Activated CD8-positive, alpha-beta T cell treated with anti-CD3 and anti-CD28 coated beads for 36 hours (primary cell): ENCODE measurements at regions not wholly inside any gene's neighbourhood (a gene's known extent, or its start where the extent isn't known, plus 50 kb on each side); places are given as distances from the start of the nearest gene placed in this dataset.

Experiments
- ATAC-seq: fragments of 200-7000 bp; cut with Tn5 transposase; one replicate; pipeline ENCODE4 v1.10.0; 2021; ENCODE audit warnings: mild to moderate bottlenecking, moderate library complexity
- CTCF ChIA-PET: fragments of 350-600 bp; sonication (Branson Sonifier 250); formaldehyde crosslinking; loops from one replicate; lab custom pipeline; 2021; ENCODE audit warnings: antibody characterized with exemption; lab: Charles Lee
- POLR2A ChIA-PET: fragments of 350-600 bp; sonication (Branson Sonifier 250); formaldehyde crosslinking; loops from one replicate; lab custom pipeline; 2021; ENCODE audit warnings: antibody characterized with exemption; lab: Charles Lee
- DNase-seq: peaks from one replicate; pipeline ENCODE4 v3.0.0-alpha.2; 2020
- H3K27ac Mint-ChIP-seq: one replicate; pipeline ENCODE4 v1.8.0; 2021; ENCODE audit warnings: mild to moderate bottlenecking, mixed read lengths
- H3K27me3 Mint-ChIP-seq: one replicate; pipeline ENCODE4 v1.8.0; 2021; ENCODE audit warnings: mixed read lengths
- H3K36me3 Mint-ChIP-seq: one replicate; pipeline ENCODE4 v1.8.0; 2021; ENCODE audit warnings: low read depth, mixed read lengths
- H3K4me1 Mint-ChIP-seq: one replicate; pipeline ENCODE4 v1.8.0; 2021; ENCODE audit warnings: low read depth, mixed read lengths
- H3K4me3 Mint-ChIP-seq: one replicate; pipeline ENCODE4 v1.8.0; 2021; ENCODE audit warnings: mild to moderate bottlenecking, moderate library complexity, mixed read lengths
- H3K9me3 Mint-ChIP-seq: one replicate; pipeline ENCODE4 v1.8.0; 2021; ENCODE audit warnings: mixed read lengths
- intact Hi-C: fragments of 100-400 bp; cut with micrococcal nuclease; formaldehyde crosslinking; loops from one replicate; pipeline ENCODE4 v1.10.0; 2022
- TF ChIP-seq, protein P1 (sequence below): fragments of 200-600 bp; IDR thresholded peaks from one replicate; pipeline ENCODE4 v1.8.0; 2022; ENCODE audit warnings: antibody characterized with exemption, mild to moderate bottlenecking

DNA sequence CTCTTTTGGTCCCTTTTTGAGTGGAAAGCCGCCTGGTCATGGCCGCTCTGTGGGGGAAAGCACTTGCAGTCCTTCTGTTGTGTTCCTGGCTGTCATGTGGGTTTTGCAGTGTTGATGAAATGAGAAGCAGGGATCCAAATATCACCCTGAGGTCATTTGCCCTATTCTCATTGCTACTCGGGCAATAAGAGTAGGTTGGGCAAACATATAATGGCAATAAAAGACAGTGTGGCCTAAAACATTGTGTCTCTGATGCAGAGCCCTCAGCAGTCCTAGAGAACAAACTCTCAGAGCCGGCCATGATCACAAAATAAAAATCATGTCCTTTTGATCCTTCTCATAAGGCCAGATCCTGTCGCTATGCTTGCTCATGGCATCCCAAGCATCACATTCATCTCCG, 361.1 kb upstream of the KLF4 start:
- TF ChIP-seq, protein P1, sequence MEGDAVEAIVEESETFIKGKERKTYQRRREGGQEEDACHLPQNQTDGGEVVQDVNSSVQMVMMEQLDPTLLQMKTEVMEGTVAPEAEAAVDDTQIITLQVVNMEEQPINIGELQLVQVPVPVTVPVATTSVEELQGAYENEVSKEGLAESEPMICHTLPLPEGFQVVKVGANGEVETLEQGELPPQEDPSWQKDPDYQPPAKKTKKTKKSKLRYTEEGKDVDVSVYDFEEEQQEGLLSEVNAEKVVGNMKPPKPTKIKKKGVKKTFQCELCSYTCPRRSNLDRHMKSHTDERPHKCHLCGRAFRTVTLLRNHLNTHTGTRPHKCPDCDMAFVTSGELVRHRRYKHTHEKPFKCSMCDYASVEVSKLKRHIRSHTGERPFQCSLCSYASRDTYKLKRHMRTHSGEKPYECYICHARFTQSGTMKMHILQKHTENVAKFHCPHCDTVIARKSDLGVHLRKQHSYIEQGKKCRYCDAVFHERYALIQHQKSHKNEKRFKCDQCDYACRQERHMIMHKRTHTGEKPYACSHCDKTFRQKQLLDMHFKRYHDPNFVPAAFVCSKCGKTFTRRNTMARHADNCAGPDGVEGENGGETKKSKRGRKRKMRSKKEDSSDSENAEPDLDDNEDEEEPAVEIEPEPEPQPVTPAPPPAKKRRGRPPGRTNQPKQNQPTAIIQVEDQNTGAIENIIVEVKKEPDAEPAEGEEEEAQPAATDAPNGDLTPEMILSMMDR: no peak

DNA sequence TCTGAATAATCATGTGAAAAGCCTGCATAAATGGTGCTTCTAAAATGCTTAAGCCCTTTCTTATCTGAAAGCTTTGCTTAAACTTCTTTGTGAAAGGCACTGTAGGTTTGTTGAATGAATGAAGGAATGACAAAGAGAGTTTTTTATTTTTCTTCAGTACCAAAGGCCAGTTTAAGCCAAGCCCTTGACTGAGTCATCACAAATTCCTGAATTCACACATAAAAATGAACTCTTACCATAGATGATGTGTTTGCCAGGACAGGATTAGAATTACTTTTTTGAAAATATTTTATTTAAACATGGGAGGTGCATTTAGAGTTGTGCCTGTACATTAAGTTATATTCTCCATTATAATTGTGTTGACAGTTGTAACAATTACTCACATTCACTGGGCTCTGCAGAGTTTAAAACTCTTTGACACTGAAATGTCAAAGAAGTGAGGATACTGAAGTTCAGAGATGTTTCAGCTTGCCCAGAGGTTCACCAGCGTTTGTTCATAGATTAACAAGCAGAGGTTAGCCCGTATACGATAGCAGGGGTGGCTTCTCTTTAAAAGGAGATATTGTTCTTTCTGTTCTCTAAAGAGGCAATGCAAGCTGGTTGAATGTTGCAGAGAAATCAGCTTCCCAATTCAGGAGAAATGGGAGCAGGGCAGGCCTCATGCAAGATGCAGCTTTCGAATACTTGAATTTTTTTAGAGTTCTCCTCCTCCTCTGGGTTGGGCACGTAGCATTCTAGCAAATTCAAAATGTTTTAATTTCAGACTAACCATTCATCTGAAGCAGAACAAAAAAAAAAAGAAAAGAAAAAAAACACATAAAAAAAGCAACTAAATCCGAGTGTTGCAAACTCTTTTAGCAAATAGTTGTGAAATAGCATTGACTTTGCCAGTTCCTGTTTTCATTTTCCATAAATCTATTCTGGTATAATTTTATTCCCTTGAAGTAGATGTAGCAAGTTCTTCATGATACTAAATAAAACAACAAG, 358.7 kb upstream of the KLF4 start:
- POLR2A ChIA-PET: no interaction called here
- DNase-seq: no peak
- H3K27me3 Mint-ChIP-seq: no peaks in the 10 kb centered on the region
- ATAC-seq: no peak
- H3K36me3 Mint-ChIP-seq: no peaks in the 10 kb centered on the region
- intact Hi-C loops: no loop called here
- no peaks in the 10 kb centered on the region for H3K9me3 Mint-ChIP-seq
- H3K4me3 Mint-ChIP-seq: no peak overlapping the region
- TF ChIP-seq, protein P1: no peak
- H3K27ac Mint-ChIP-seq: no peak overlapping the region
- CTCF ChIA-PET: no interaction called here
- H3K4me1 Mint-ChIP-seq: no peaks in the 10 kb centered on the region

More for the DNA sequence above, 361.1 kb upstream of the KLF4 start:
- H3K9me3 Mint-ChIP-seq: peaks cover 6% of the 10 kb centered on the region
- no peak overlapping the region for H3K27ac Mint-ChIP-seq
- ATAC-seq: no peak
- CTCF ChIA-PET: no interaction called here
- H3K4me3 Mint-ChIP-seq: no peak overlapping the region
- H3K36me3 Mint-ChIP-seq: no peaks in the 10 kb centered on the region
- no peaks in the 10 kb centered on the region for H3K4me1 Mint-ChIP-seq
- intact Hi-C loops: no loop called here
- no peaks in the 10 kb centered on the region for H3K27me3 Mint-ChIP-seq
- no peak for DNase-seq
- POLR2A ChIA-PET: no interaction called here

DNA sequence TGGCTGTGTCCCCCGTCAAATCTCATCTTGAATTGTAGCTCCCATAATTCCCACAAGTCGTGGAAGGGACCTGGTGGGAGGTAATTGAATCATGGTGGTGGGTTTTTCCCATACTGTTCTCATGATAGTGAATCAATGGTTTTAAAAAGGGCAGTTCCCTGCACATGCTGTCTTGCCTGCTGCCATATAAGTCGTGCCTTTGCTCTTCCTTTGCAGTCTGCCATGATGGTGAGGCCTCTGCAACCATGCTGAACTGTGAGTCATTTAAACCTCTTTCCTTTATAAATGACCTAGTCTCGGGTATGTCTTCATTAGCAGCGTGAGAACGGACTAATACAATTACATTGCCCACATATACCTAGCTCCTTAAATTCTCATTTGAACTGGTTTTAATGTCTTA, 353.0 kb upstream of the KLF4 start:
- Mint-ChIP-seq H3K4me3 (no peak overlapping the region), H3K27ac (no peak overlapping the region), H3K9me3 (peaks cover 3% of the 10 kb centered on the region), H3K4me1 (no peaks in the 10 kb centered on the region), H3K36me3 (no peaks in the 10 kb centered on the region), H3K27me3 (no peaks in the 10 kb centered on the region)
- ChIA-PET POLR2A (no interaction called here), CTCF (no interaction called here)
- DNase-seq (no peak), ATAC-seq (no peak)
- intact Hi-C loops: no loop called here
- TF ChIP-seq, protein P1: no peak

DNA sequence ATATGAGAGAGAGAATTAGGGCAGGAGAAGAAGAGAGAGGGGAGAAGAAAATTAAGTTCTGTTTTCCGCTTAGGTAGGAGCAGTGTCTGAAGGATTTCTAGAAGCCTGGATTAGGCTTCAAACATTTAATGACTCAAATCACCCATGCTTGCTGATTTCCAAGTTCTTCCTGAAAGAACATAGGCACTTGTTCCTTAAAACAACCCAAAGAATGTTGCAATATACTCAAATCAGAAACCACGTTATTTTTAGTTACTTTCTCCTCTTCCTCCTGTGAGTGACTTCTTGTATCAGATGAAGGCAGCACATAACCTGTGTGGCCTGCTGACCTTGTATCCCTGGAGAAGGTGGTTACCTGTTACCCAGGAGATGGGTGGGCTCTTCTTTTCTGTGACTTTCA, 351.5 kb upstream of the KLF4 start:
- ChIA-PET CTCF (no interaction called here), POLR2A (no interaction called here)
- no peak for DNase-seq
- peaks cover 3% of the 10 kb centered on the region for H3K9me3 Mint-ChIP-seq
- intact Hi-C loops: no loop called here
- TF ChIP-seq, protein P1: no peak
- H3K27ac Mint-ChIP-seq: no peak overlapping the region
- no peak overlapping the region for H3K4me3 Mint-ChIP-seq
- no peaks in the 10 kb centered on the region for H3K36me3 Mint-ChIP-seq
- no peaks in the 10 kb centered on the region for H3K27me3 Mint-ChIP-seq
- no peaks in the 10 kb centered on the region for H3K4me1 Mint-ChIP-seq
- no peak for ATAC-seq

- H3K36me3 Mint-ChIP-seq: no peaks in the 10 kb centered on the region
- TF ChIP-seq, protein P1: no peak
- no peaks in the 10 kb centered on the region for H3K4me1 Mint-ChIP-seq
- no peak overlapping the region for H3K27ac Mint-ChIP-seq
- ChIA-PET POLR2A (no interaction called here), CTCF (no interaction called here)
- no peak overlapping the region for H3K4me3 Mint-ChIP-seq
- intact Hi-C loops: no loop called here
- peaks cover 3% of the 10 kb centered on the region for H3K9me3 Mint-ChIP-seq
- no peaks in the 10 kb centered on the region for H3K27me3 Mint-ChIP-seq
- DNase-seq (no peak), ATAC-seq (no peak)
These were observed 349.8 kb upstream of the KLF4 start for GRCh38 chr9:107839371-107839770.
